ENCODE measurements at regions not wholly inside any gene's neighbourhood (a gene's known extent, or its start where the extent isn't known, plus 50 kb on each side); places are given as distances from the start of the nearest gene placed in this dataset.
"Not testable (repeated sequence)": the region's sequence is repeated elsewhere in the genome, so short reads cannot be mapped to it uniquely, and the experiment has no call there.

- not testable (repeated sequence) for TF ChIP-seq TAF1 (IDR thresholded peaks at IDR 0.05; ENCODE audit: borderline replicate concordance, low read depth, low read length); POLR2AphosphoS5 (IDR thresholded peaks at IDR 0.05; ENCODE audit: low read depth, low read length)
Observed at GRCh38 chr14:101090478-101090877, 187.0 kb upstream of the RTL1 start.

Measured in GM12892 (cell line).